ENCODE measurements at regions not wholly inside any gene's neighbourhood (a gene's known extent, or its start where the extent isn't known, plus 50 kb on each side); places are given as distances from the start of the nearest gene placed in this dataset.

DNA sequence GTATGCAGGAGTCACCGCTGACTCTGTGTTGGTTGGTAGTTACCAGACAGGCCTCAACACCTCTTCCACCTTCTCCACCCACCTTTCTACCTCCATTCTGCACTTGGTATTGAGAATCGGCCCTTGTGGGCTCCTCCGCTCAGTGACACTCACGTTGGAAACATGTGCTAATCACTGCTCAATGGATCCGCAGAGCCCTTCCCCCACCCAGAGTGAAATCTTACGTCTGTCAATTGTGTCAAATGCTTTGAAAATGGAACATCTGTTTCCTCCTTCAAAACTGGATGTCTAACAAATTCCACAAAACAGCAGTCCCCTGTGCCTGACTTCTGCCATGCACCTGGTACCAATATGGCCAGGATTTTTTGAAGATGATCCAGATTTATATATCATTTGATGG lies 65.5 kb upstream of the NRIP1 start:
- intact Hi-C loops (cut with micrococcal nuclease; ENCODE audit: unreplicated experiment): no loop called here
- no peak for TF ChIP-seq CTCF (IDR thresholded peaks at IDR 0.05; ENCODE audit: unreplicated experiment)
- Mint-ChIP-seq H3K27me3 (ENCODE audit: unreplicated experiment) (no peaks in the 10 kb centered on the region), H3K9me3 (ENCODE audit: low read depth, unreplicated experiment) (peaks cover 8% of the 10 kb centered on the region), H3K4me3 (ENCODE audit: low read depth, unreplicated experiment) (no peak overlapping the region), H3K36me3 (ENCODE audit: insufficient read depth, unreplicated experiment) (no peaks in the 10 kb centered on the region), H3K27ac (ENCODE audit: unreplicated experiment) (no peak overlapping the region), H3K4me1 (ENCODE audit: low read depth, unreplicated experiment) (no peaks in the 10 kb centered on the region)
- CTCF ChIA-PET: no interaction called here
- BruUV-seq (replicated peaks): no TSS peak
- no peak for DNase-seq

DNA sequence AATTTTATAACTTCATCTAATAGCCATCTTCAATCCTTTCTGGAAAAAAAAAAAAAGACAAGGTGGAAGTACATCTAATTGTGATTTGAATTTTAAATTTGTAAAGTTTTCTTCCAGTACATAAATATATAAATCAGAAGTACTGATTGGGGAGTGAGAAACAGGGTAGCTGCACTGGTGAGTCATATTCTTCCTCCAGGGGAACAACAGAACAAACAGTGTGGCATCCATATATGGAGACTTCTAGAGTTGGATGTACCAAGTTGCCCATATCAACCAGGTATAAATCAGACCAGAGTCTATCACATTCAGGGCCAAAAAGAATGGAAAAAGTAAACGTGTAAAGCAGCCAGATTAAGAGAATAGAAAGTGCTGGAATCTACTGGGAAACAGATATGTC lies 66.0 kb upstream of the NRIP1 start:
- Mint-ChIP-seq H3K27ac (ENCODE audit: unreplicated experiment) (no peak overlapping the region), H3K27me3 (ENCODE audit: unreplicated experiment) (no peaks in the 10 kb centered on the region), H3K4me1 (ENCODE audit: low read depth, unreplicated experiment) (no peaks in the 10 kb centered on the region), H3K36me3 (ENCODE audit: insufficient read depth, unreplicated experiment) (no peaks in the 10 kb centered on the region), H3K9me3 (ENCODE audit: low read depth, unreplicated experiment) (peaks cover 8% of the 10 kb centered on the region), H3K4me3 (ENCODE audit: low read depth, unreplicated experiment) (no peak overlapping the region)
- no peak for DNase-seq
- no peak for TF ChIP-seq CTCF (IDR thresholded peaks at IDR 0.05; ENCODE audit: unreplicated experiment)
- intact Hi-C loops (cut with micrococcal nuclease; ENCODE audit: unreplicated experiment): no loop called here
- CTCF ChIA-PET: interaction anchor here (0.6 kb wide), 1 partner anchor 741 kb away, joined by 3 read pairs; no protein-coding TSS in a partner anchor
- BruUV-seq (replicated peaks): no TSS peak

DNA sequence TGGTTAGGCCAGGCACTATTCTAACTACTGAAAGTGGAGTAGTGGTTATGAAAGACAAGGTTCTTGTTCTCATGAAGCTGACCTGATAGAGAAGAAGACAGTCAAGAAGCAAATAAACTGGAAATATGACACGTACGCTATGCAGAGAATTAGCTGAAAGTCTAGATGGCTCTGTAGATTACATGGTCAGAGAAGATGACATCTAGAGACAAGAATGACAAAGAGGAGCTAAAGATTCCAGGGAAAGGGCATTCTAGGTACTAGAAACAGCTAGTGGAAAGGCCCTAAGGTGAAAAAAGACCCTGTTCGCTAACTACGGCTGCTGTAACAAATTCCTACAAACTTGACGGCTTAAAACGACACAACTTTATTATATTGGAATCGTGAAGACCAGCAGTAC lies 68.0 kb upstream of the NRIP1 start:
- no TSS peak for BruUV-seq (replicated peaks)
- H3K36me3 Mint-ChIP-seq (ENCODE audit: insufficient read depth, unreplicated experiment): no peaks in the 10 kb centered on the region
- peaks cover 8% of the 10 kb centered on the region for H3K9me3 Mint-ChIP-seq (ENCODE audit: low read depth, unreplicated experiment)

GRCh38 chr21:15134701-15135470 lies 70.1 kb upstream of the NRIP1 start:
- intact Hi-C loops (cut with micrococcal nuclease; ENCODE audit: unreplicated experiment): no loop called here
- TF ChIP-seq CTCF (IDR thresholded peaks at IDR 0.05; ENCODE audit: unreplicated experiment): no peak
- no peak overlapping the region for H3K27ac Mint-ChIP-seq (ENCODE audit: unreplicated experiment)
- CTCF ChIA-PET: no interaction called here
- no peak overlapping the region for H3K4me3 Mint-ChIP-seq (ENCODE audit: low read depth, unreplicated experiment)
- H3K27me3 Mint-ChIP-seq (ENCODE audit: unreplicated experiment): no peaks in the 10 kb centered on the region
- peaks cover 4% of the 10 kb centered on the region for H3K9me3 Mint-ChIP-seq (ENCODE audit: low read depth, unreplicated experiment)
- peaks cover 34% of the 10 kb centered on the region for H3K4me1 Mint-ChIP-seq (ENCODE audit: low read depth, unreplicated experiment)
- DNase-seq: peak; percentile 20
- no peaks in the 10 kb centered on the region for H3K36me3 Mint-ChIP-seq (ENCODE audit: insufficient read depth, unreplicated experiment)
- no TSS peak for BruUV-seq (replicated peaks)

More for the DNA sequence above, 68.0 kb upstream of the NRIP1 start:
- H3K27me3 Mint-ChIP-seq (ENCODE audit: unreplicated experiment): no peaks in the 10 kb centered on the region
- H3K4me3 Mint-ChIP-seq (ENCODE audit: low read depth, unreplicated experiment): no peak overlapping the region
- no peak overlapping the region for H3K27ac Mint-ChIP-seq (ENCODE audit: unreplicated experiment)
- DNase-seq: no peak
- intact Hi-C loops (cut with micrococcal nuclease; ENCODE audit: unreplicated experiment): no loop called here
- CTCF ChIA-PET: no interaction called here
- TF ChIP-seq CTCF (IDR thresholded peaks at IDR 0.05; ENCODE audit: unreplicated experiment): no peak
- H3K4me1 Mint-ChIP-seq (ENCODE audit: low read depth, unreplicated experiment): peaks cover 13% of the 10 kb centered on the region

Data from Calu3 (cell line).